ENCODE measurements at regions not wholly inside any gene's neighbourhood (a gene's known extent, or its start where the extent isn't known, plus 50 kb on each side); places are given as distances from the start of the nearest gene placed in this dataset.

DNA sequence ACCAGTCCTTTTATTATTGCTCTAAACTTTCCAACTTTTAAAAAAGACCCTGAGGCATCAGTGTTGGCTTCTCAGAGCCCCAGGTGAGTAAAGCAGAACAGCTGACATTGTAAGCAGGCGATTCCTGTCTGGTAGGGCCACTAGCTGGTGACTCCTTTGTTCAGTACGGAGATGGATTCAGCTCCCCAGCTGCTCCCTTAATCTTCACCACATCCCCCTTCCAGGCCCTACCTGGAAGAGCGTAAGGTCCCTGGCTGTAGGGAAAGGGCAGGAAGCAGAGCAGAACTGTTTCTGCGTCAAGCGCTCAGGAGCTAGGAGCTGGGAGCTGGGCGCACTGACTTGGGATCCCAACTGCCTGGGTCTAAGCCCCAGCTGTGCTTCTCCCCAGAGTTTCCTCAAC lies 203.7 kb upstream of the TAS2R1 start:
- no peak for DNase-seq (ENCODE audit: low read depth)
- TF ChIP-seq MYC (IDR thresholded peaks at IDR 0.05; ENCODE audit: low read depth, low read length) (no peak), POLR2A (IDR thresholded peaks at IDR 0.05; ENCODE audit: extremely low read depth, insufficient read length) (no peak)
- TF ChIP-seq, protein P1, sequence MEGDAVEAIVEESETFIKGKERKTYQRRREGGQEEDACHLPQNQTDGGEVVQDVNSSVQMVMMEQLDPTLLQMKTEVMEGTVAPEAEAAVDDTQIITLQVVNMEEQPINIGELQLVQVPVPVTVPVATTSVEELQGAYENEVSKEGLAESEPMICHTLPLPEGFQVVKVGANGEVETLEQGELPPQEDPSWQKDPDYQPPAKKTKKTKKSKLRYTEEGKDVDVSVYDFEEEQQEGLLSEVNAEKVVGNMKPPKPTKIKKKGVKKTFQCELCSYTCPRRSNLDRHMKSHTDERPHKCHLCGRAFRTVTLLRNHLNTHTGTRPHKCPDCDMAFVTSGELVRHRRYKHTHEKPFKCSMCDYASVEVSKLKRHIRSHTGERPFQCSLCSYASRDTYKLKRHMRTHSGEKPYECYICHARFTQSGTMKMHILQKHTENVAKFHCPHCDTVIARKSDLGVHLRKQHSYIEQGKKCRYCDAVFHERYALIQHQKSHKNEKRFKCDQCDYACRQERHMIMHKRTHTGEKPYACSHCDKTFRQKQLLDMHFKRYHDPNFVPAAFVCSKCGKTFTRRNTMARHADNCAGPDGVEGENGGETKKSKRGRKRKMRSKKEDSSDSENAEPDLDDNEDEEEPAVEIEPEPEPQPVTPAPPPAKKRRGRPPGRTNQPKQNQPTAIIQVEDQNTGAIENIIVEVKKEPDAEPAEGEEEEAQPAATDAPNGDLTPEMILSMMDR (IDR thresholded peaks at IDR 0.05; ENCODE audit: low read depth, low read length) = no peak
- TF ChIP-seq, protein P2, sequence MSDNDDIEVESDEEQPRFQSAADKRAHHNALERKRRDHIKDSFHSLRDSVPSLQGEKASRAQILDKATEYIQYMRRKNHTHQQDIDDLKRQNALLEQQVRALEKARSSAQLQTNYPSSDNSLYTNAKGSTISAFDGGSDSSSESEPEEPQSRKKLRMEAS (IDR thresholded peaks at IDR 0.05; ENCODE audit: low read depth, low read length) = no peak
- no peak overlapping the region for H3K4me3 ChIP-seq (ENCODE audit: low read depth, low read length)

DNA sequence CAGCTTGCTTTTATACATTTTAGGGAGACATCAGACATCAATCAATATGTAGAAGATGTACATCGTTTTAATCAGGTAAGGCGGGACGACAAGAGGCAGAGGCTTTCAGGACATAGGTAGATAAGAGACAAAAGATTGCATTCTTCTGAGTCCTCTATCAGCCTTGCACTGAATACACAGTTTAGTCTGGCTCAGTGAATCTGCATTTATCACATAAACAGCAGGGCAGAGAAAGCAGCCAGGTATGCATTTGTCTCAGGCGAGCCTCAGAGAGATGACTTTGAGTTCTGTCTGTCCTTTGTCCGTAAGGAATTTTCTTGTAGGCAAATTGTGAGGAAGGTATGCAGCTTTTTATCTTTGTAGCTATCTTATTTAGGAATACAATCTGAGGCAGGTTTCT lies 202.8 kb upstream of the TAS2R1 start:
- TF ChIP-seq, protein P1 (IDR thresholded peaks at IDR 0.05; ENCODE audit: low read depth, low read length) = no peak
- TF ChIP-seq, protein P2 (IDR thresholded peaks at IDR 0.05; ENCODE audit: low read depth, low read length) = no peak
- no peak overlapping the region for H3K4me3 ChIP-seq (ENCODE audit: low read depth, low read length)
- no peak for DNase-seq (ENCODE audit: low read depth)

DNA sequence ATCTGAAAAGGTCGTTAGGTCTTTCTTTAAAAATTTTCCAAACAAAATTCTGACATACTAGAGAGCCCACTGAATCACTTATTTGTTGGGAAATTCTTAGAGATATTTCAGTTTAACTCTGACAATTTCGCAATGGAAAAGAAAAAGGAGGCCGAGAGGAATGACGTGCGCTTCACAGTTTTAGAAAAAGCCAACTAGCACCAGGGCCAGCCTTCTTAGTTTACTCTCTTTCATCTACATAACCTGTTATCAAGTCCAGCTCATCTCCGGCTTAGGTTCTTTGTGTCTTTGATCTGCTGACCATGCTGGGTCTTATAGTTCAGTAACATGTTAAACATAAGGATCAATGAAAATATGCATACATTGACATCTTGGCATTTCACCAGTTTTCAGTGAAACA lies 201.7 kb upstream of the TAS2R1 start:
- no peak for DNase-seq (ENCODE audit: low read depth)
- TF ChIP-seq, protein P2 (IDR thresholded peaks at IDR 0.05; ENCODE audit: low read depth, low read length) = no peak
- TF ChIP-seq, protein P1 (IDR thresholded peaks at IDR 0.05; ENCODE audit: low read depth, low read length) = no peak
- TF ChIP-seq POLR2A (IDR thresholded peaks at IDR 0.05; ENCODE audit: extremely low read depth, insufficient read length) = no peak
- no peak for TF ChIP-seq MYC (IDR thresholded peaks at IDR 0.05; ENCODE audit: low read depth, low read length)
- H3K4me3 ChIP-seq (ENCODE audit: low read depth, low read length) = no peak overlapping the region

DNA sequence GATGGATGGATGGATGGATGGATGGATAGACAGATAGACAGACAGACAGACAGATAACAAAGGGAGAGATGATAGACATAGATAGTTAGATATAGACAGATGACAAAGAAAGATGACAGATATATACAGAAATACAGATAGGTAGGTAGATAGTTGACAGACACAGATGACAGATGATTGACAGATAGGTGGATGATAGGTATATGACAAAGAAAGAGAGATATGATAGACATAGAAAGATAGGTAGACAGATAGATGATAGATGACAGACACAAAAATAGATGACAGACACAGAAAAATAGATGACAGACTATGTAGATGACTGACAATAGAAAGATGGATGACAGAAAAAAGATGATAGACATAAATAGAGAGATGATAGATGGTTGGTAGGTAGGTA lies 200.0 kb upstream of the TAS2R1 start:
- TF ChIP-seq, protein P2 (IDR thresholded peaks at IDR 0.05; ENCODE audit: low read depth, low read length) = no peak
- TF ChIP-seq MYC (IDR thresholded peaks at IDR 0.05; ENCODE audit: low read depth, low read length) = no peak
- H3K4me3 ChIP-seq (ENCODE audit: low read depth, low read length) = no peak overlapping the region
- DNase-seq (ENCODE audit: low read depth) = no peak

DNA sequence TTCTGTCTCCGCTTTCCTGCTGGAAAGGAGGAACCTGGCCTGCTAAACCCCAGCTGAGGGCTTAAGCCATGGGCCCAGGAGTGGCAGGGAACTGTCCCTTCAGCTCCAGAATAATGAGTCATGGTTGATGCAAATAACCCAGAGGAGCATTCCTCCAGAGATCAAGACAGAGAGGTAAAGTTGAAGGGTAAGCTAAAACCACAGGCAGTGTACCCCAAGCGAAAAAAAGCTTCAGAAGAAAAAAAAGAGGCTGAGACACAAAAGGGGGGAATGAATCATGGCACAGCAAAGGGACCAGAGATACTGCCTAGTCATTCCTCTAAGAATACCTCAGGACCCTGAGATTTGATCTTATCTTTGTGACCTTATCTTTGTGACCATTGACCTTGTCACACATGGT lies 199.5 kb upstream of the TAS2R1 start:
- DNase-seq (ENCODE audit: low read depth) = no peak
- TF ChIP-seq MYC (IDR thresholded peaks at IDR 0.05; ENCODE audit: low read depth, low read length) (no peak), POLR2A (IDR thresholded peaks at IDR 0.05; ENCODE audit: extremely low read depth, insufficient read length) (no peak)
- TF ChIP-seq, protein P1 (IDR thresholded peaks at IDR 0.05; ENCODE audit: low read depth, low read length) = no peak
- TF ChIP-seq, protein P2 (IDR thresholded peaks at IDR 0.05; ENCODE audit: low read depth, low read length) = no peak
- H3K4me3 ChIP-seq (ENCODE audit: low read depth, low read length) = no peak overlapping the region

DNA sequence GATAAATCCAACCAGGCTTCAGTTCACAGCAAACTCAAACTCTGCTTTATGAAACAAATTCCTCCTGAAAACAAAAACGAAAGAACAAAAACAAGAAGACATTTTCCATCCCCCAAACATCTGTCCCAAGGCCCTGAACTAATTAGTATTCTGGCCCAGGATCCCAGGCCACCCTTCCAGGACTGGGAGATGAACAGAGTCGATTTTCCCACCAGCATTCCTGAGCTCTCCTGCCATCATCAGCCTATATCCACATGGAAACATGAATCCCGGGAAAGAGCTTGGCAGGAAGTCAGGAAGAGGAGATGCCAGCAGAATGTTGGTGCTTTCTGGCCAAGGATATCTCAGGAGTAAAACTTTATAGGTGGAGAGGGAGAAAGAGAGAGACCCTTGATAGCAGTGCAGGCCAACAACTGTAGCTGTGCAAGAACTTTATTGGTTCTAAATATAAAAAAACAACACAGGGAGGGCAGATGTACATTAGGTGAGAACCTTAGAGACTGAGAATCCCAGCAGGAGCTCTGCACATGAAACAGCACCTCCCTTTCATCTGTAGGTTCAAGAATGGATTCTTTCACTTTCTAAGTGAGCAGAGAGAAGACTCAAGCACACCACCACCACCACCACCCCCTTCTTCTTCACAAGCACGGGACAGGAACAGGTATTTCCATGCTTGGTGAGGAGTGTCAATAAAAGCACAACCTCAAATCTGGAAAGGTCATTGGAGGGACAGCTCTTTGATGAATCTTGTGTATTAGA lies 190.7 kb upstream of the TAS2R1 start:
- TF ChIP-seq, protein P1 (IDR thresholded peaks at IDR 0.05; ENCODE audit: low read depth, low read length) = no peak
- no peak for TF ChIP-seq MYC (IDR thresholded peaks at IDR 0.05; ENCODE audit: low read depth, low read length)
- TF ChIP-seq POLR2A (IDR thresholded peaks at IDR 0.05; ENCODE audit: extremely low read depth, insufficient read length) = no peak
- TF ChIP-seq, protein P2 (IDR thresholded peaks at IDR 0.05; ENCODE audit: low read depth, low read length) = no peak
- no peak overlapping the region for H3K4me3 ChIP-seq (ENCODE audit: low read depth, low read length)
- DNase-seq (ENCODE audit: low read depth) = no peak

Data from NB4 (cell line).